ENCODE measurements at regions not wholly inside any gene's neighbourhood (a gene's known extent, or its start where the extent isn't known, plus 50 kb on each side); places are given as distances from the start of the nearest gene placed in this dataset.

GRCh38 chr12:19971361-19972280, 396.7 kb upstream of the PDE3A start:
- Mint-ChIP-seq H3K36me3 (no peaks in the 10 kb centered on the region), H3K27ac (no peak overlapping the region), H3K27me3 (no peaks in the 10 kb centered on the region), H3K4me1 (no peaks in the 10 kb centered on the region), H3K9me3 (peaks cover 0 to 12% (median 4%) of the 10 kb centered on the region in 7 donors), H3K4me3 (no peak overlapping the region)
- DNase-seq (no peak), ATAC-seq (ENCODE audit: low read depth in 2 of 2) (no peak)

- DNase-seq (no peak), ATAC-seq (ENCODE audit: low read depth in 2 of 2) (no peak)
- Mint-ChIP-seq H3K27ac (peak overlapping the region in 1 of 6 donors; percentile 65), H3K36me3 (no peaks in the 10 kb centered on the region), H3K27me3 (no peaks in the 10 kb centered on the region), H3K4me3 (no peak overlapping the region), H3K4me1 (no peaks in the 10 kb centered on the region), H3K9me3 (peaks cover 0 to 12% (median 0%) of the 10 kb centered on the region in 7 donors)
These were observed 395.7 kb upstream of the PDE3A start for GRCh38 chr12:19972325-19973288.

- Mint-ChIP-seq H3K4me3 (no peak overlapping the region), H3K27me3 (no peaks in the 10 kb centered on the region), H3K36me3 (no peaks in the 10 kb centered on the region), H3K27ac (no peak overlapping the region), H3K4me1 (no peaks in the 10 kb centered on the region), H3K9me3 (peaks cover 0 to 11% (median 2%) of the 10 kb centered on the region in 7 donors)
- DNase-seq (no peak), ATAC-seq (ENCODE audit: low read depth in 2 of 2) (no peak)
These were observed 390.1 kb upstream of the PDE3A start for GRCh38 chr12:19978193-19978592.

- H3K4me1 Mint-ChIP-seq, result no peaks in the 10 kb centered on the region
- H3K27me3 Mint-ChIP-seq, result no peaks in the 10 kb centered on the region
- peaks cover 0 to 11% (median 2%) of the 10 kb centered on the region in 7 donors for H3K9me3 Mint-ChIP-seq
- H3K4me3 Mint-ChIP-seq, result no peak overlapping the region
- H3K36me3 Mint-ChIP-seq, result no peaks in the 10 kb centered on the region
- DNase-seq (no peak), ATAC-seq (ENCODE audit: low read depth in 2 of 2) (no peak)
- H3K27ac Mint-ChIP-seq, result no peak overlapping the region
These were observed 388.8 kb upstream of the PDE3A start for GRCh38 chr12:19979584-19979983.

GRCh38 chr12:19981944-19982343, 386.4 kb upstream of the PDE3A start:
- no peaks in the 10 kb centered on the region for H3K36me3 Mint-ChIP-seq
- H3K27ac Mint-ChIP-seq, result no peak overlapping the region
- H3K4me3 Mint-ChIP-seq, result no peak overlapping the region
- ATAC-seq (ENCODE audit: low read depth in 2 of 2) (no peak), DNase-seq (no peak)
- H3K4me1 Mint-ChIP-seq, result no peaks in the 10 kb centered on the region
- peaks cover 0 to 11% (median 1%) of the 10 kb centered on the region in 7 donors for H3K9me3 Mint-ChIP-seq
- no peaks in the 10 kb centered on the region for H3K27me3 Mint-ChIP-seq

- Mint-ChIP-seq H3K9me3 (peaks cover 0 to 22% (median 0%) of the 10 kb centered on the region in 7 donors), H3K27ac (no peak overlapping the region), H3K4me1 (no peaks in the 10 kb centered on the region), H3K27me3 (no peaks in the 10 kb centered on the region), H3K4me3 (no peak overlapping the region), H3K36me3 (no peaks in the 10 kb centered on the region)
- ATAC-seq (ENCODE audit: low read depth in 2 of 2), result no peak
- DNase-seq, result no peak
These were observed 380.3 kb upstream of the PDE3A start for GRCh38 chr12:19988001-19988400.

- no peak overlapping the region for H3K4me3 Mint-ChIP-seq
- no peaks in the 10 kb centered on the region for H3K4me1 Mint-ChIP-seq
- no peak overlapping the region for H3K27ac Mint-ChIP-seq
- no peaks in the 10 kb centered on the region for H3K27me3 Mint-ChIP-seq
- DNase-seq (no peak), ATAC-seq (ENCODE audit: low read depth in 2 of 2) (no peak)
- peaks cover 0 to 22% (median 0%) of the 10 kb centered on the region in 7 donors for H3K9me3 Mint-ChIP-seq
- H3K36me3 Mint-ChIP-seq, result no peaks in the 10 kb centered on the region
These were observed 379.9 kb upstream of the PDE3A start for GRCh38 chr12:19988459-19988873.

- Mint-ChIP-seq H3K27me3 (no peaks in the 10 kb centered on the region), H3K27ac (no peak overlapping the region), H3K36me3 (no peaks in the 10 kb centered on the region), H3K4me3 (no peak overlapping the region), H3K4me1 (no peaks in the 10 kb centered on the region), H3K9me3 (peaks cover 0 to 22% (median 0%) of the 10 kb centered on the region in 7 donors)
- no peak for ATAC-seq (ENCODE audit: low read depth in 2 of 2)
- DNase-seq, result no peak
These were observed 379.4 kb upstream of the PDE3A start for GRCh38 chr12:19988948-19989347.

- Mint-ChIP-seq H3K27ac (no peak overlapping the region), H3K4me3 (no peak overlapping the region), H3K27me3 (no peaks in the 10 kb centered on the region), H3K9me3 (peaks cover 0 to 22% (median 0%) of the 10 kb centered on the region in 7 donors), H3K4me1 (no peaks in the 10 kb centered on the region), H3K36me3 (no peaks in the 10 kb centered on the region)
- ATAC-seq (ENCODE audit: low read depth in 2 of 2), result no peak
- no peak for DNase-seq
These were observed 377.2 kb upstream of the PDE3A start for GRCh38 chr12:19991146-19991545.

GRCh38 chr12:19992311-19992710, 376.0 kb upstream of the PDE3A start:
- ATAC-seq (ENCODE audit: low read depth in 2 of 2), result no peak
- Mint-ChIP-seq H3K27me3 (no peaks in the 10 kb centered on the region), H3K27ac (no peak overlapping the region), H3K36me3 (no peaks in the 10 kb centered on the region), H3K4me1 (no peaks in the 10 kb centered on the region), H3K9me3 (peaks cover 0 to 18% (median 0%) of the 10 kb centered on the region in 7 donors), H3K4me3 (no peak overlapping the region)
- no peak for DNase-seq

- Mint-ChIP-seq H3K36me3 (no peaks in the 10 kb centered on the region), H3K4me1 (no peaks in the 10 kb centered on the region), H3K9me3 (peaks cover 0 to 10% (median 0%) of the 10 kb centered on the region in 7 donors), H3K4me3 (no peak overlapping the region), H3K27me3 (no peaks in the 10 kb centered on the region), H3K27ac (no peak overlapping the region)
- no peak for ATAC-seq (ENCODE audit: low read depth in 2 of 2)
- no peak for DNase-seq
These were observed 373.4 kb upstream of the PDE3A start for GRCh38 chr12:19994968-19995367.

- H3K4me3 Mint-ChIP-seq, result no peak overlapping the region
- DNase-seq (no peak), ATAC-seq (ENCODE audit: low read depth in 2 of 2) (no peak)
- no peak overlapping the region for H3K27ac Mint-ChIP-seq
- no peaks in the 10 kb centered on the region for H3K4me1 Mint-ChIP-seq
- no peaks in the 10 kb centered on the region for H3K27me3 Mint-ChIP-seq
- H3K36me3 Mint-ChIP-seq, result no peaks in the 10 kb centered on the region
- H3K9me3 Mint-ChIP-seq, result peaks cover 0 to 9% (median 1%) of the 10 kb centered on the region in 7 donors
These were observed 370.5 kb upstream of the PDE3A start for GRCh38 chr12:19997656-19998400.

- Mint-ChIP-seq H3K4me1 (no peaks in the 10 kb centered on the region), H3K27ac (no peak overlapping the region), H3K36me3 (no peaks in the 10 kb centered on the region), H3K27me3 (no peaks in the 10 kb centered on the region), H3K4me3 (no peak overlapping the region), H3K9me3 (peaks cover 0 to 10% (median 3%) of the 10 kb centered on the region in 7 donors)
- ATAC-seq (ENCODE audit: low read depth in 2 of 2) (no peak), DNase-seq (no peak)
These were observed 369.9 kb upstream of the PDE3A start for GRCh38 chr12:19998411-19998810.
